GM19035 (cell line): ENCODE measurements at regions not wholly inside any gene's neighbourhood (a gene's known extent, or its start where the extent isn't known, plus 50 kb on each side); places are given as distances from the start of the nearest gene placed in this dataset.
"Not testable (repeated sequence)": the region's sequence is repeated elsewhere in the genome, so short reads cannot be mapped to it uniquely, and the experiment has no call there.

Experiments used
- ATAC-seq: cut with Tn5 transposase; IDR thresholded peaks from one replicate; pipeline ENCODE4 v1.9.1; 2021; ENCODE audit not compliant: unreplicated experiment

DNA sequence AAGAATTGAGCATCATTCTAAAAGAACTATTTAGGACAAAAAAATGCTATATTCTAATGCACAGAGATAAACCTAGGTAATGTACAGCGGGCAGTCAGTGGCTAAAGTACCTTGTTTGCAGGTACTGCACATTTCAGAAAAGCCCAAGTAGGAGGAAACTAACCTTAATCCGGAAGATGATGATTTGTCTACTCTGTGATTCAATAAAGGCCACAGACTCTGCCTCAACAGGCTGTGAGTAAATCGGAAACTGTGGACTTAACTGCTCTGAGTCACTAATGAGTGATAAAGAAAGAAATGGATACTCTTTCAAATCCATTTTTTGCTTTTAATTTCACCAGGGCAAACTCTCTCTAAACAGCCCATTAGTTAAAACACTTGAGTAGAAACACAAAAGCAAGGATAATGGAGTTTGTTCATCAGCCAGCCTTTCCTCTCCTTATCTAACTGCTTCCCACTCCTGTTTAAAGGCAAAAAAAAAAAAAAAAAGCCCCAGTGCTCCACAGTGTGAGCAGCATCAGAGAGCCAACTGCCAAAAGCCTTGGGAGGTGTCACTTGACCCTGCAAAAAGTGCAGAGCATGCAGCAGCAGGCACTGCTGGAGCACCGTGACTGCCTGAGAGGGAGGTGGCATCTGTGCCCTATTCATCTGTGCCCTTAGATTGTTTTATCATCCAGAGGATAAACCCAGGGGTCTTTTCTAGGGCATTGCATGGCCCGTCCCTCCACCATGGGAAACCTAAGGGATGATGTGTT is 187.7 kb downstream of the SATB1 start:
- ATAC-seq = peak; percentile 82

DNA sequence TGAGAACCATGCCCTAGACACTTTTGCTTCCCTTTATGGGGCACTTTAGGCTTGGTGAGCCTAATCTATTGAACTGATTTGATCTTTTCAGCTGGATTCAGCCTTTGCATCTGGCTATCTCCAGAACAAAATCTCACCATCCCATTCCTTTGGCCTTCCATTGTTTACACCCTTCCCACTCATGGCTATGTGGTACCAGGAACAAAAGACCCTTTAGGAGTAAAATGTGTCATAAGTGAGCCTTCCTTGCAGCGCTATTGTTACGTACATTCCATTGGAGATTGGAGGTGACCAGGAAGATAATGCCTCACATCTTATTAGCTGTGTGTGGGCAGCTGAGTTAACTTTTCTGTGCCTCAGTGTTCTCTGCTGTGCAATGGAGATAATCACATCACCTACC is 188.4 kb downstream of the SATB1 start:
- ATAC-seq = no peak

DNA sequence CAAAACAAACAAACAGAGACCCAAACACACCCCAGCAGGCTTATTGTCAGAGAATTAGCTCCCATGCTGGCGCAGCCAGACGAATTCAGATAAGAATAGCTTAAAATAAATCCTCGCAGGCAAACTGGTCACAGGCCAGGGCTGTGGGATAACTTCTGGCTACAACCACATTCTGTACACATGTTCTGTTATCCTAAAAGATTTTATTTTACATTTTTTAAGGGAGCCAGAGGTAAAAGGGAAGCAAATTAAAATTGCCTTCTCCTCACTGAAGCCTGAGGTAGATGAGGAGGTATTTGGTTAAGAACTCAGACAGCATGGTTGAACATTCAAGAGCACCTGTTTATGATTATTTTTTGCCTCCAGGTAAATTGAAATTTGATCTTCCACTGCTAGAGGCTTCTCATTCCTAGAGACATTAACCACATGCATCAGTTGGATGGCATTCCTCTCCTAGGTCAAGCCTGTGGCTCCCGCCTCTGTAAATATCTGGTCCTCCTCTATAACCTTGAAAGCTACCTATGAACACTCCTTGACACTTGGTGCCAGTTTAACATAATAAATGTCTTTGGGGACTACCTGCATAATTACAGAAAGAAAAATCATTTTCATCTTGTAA is 190.3 kb downstream of the SATB1 start:
- no peak for ATAC-seq

DNA sequence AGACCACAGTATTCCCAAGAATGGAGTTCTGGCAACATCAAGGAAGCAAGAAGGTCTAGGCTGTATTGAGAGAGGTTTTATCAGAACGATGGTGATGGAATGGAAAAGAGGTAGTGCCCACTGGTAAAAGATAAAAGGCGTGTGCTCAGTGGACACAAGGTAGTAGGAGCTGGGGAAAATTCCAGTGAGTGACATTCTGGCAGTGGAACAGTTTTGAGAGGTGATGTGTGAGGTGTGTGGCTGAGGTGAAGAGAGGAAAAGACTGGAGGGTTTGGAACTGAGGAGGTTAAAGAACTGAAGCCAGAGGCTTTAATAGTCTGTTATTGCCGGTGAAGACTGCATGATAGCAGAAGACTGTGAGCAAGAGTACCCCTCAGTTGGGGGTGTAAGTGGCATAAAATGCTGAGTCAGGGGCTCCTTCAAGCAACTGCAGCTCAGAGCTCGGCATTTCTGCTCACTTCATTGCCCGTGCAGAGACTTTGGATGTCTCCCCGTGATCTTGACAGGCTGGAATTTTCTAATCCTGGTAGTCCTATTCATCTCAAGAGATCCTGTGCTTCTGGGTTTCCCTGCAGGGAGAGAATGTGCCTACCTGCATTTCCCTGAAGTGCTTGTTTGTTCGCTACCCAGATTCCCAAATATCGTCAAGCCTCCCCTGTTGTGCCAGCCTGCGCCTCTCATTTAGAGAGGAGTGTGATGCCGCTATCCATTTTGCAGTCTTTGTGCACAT is 191.0 kb downstream of the SATB1 start:
- no peak for ATAC-seq

DNA sequence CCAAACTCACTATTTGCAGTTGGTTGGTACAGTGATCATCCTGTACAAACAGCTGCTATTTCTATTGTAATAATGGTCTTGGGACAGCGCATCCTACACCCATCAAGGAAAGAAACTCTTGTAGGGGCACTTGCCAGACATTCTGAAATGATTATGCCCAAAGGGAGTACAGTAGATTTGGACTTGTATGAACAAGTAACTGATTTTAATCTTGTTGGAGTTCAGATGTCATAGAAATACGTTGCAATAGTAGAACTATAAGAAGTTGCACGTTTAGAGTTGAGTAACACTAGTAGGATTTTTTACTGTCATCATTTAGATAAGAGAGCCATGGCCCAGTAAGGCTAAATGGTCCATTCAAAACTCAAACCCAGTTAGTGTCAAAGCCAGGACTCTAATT is 192.8 kb downstream of the SATB1 start:
- ATAC-seq = no peak

DNA sequence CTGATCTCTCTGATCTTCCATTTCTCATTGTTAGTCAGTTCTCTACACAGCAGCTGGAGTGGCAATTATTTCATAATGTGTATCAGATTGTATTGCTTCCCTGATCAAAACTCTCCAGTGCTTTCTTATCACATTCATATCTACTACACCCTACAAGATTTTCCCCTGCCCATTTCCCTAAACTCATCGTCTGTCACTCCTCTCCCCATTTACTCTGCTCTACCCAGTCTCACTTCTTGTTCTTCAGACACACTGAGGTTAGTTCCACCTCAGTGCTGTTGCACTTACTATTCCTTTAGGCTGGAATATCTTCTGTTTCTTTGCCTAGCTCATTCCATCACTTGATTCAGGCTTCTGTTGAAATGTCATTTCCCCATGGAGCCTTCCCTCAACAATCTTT is 197.1 kb downstream of the SATB1 start:
- ATAC-seq = no peak

DNA sequence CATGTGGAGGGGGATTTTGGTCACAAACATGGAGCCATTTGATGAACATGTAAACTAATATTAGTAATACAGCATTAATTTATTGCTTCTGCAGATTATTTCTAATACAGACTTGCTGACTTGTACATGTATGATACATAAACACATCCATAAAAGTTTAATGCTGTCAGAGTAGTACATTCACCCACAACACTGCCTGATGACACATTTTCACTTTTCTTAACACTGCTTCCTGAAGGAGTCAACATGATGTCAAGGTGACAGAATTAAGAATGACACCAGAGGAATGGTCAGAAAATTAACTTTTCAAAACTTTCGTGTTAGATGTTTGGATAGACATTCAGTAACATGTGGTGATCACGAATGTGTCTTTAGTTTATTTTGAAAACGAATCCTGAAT is 199.4 kb downstream of the SATB1 start:
- ATAC-seq = no peak

DNA sequence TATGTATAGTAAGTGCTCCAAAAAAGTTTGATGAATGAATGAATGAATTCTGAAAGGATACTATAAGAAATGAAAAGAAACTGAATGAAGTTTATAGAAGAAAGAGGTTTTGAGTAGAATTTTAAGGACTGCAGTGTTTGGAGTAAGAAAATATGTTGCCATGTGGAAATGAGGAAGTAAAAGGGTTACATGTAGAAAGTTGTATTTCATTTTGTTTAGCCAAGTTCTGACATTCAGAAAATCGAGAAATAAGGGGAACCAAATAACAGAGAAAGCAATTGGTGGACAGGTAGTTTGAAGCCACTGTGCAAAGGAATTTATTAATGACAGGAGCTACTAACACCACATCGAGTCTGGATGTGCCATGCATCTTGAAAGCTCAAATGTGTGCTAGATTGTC is 200.7 kb downstream of the SATB1 start:
- no peak for ATAC-seq

DNA sequence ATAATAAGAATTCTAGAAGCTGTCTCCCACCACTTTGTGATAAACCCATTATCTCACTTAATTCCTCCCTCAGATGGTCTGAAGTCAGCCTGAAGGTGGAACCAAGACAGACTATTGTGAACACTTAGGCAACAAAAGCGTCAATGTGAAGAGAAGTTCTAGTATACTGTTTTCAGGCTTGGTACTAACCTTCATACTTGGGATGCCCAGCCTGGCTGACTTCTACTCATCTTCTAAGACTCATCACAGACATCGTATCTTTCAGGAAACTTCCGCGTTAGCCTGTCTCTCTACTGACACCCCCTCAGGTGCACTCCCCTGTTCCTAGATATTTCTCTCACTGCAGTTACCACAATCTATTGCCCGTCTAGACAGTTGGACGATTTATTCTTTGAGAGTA is 201.2 kb downstream of the SATB1 start:
- ATAC-seq = peak; percentile 33

DNA sequence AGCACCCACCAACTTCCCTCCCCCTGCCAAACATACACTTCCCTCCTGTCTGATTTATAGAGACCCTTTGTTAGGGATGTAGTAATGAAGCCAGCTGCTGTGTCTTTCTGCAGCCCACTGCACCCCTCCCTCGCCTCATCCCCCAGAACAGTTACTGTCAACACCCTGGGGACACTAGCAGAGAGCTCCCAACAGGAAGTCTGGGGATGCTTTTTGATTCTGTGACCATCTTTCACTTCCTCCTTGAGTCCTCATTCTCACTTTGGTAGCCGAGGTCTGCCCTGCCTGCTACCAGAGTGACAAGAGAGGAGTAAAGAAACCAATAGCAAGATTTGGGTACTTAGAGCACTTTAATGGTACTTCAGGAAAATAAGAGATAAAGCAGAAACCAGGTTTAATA is 201.6 kb downstream of the SATB1 start:
- peak; percentile 99 for ATAC-seq

DNA sequence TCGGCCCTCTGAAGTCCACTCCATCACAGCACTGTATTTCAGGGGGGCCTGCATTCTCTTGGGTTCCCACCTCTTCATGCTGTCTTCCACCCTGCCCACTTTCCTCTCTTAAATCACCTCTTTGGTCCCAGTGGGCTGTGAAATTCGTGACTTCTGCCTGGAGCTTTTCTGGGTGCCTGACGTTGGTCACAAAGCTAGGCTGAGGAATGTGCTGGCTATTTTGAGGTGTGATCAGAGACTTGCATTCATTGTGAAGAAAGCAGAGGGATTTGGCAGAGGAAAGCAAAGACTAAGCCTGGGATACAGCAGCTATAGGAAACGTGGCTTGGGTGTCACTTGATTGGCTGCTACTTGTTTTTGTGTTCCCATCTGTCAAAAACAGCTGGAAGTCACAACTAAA is 202.5 kb downstream of the SATB1 start:
- ATAC-seq = no peak

DNA sequence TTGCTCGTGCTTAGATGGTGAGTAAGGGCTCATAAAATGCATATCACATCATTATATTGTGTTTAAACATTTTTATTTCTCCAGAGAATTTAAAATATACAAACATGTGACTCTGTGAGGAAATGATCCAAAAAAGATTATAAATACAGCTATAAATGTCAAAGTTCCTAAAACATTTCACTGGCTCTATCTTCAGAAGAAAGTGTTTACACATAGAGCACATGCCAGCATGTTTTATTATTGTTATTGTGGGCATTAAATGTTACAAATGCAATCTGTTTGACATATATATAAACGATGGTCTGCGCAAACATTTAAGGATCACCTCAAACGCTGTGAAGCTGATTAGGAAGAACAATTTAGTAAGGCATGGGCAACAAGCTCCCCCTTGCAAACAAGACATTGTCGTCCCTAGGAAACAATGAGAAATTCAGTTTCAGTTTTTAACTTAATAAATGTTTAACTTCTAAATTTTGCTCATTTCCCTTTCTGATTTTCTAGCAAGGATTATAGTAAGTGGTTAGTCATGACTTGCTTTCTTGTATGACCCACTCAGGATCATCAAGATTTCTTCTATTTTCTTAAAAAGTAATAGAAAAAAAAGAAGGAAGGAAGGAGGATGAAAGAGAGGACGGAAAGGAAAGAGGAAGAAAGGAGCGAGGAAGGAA is 207.5 kb downstream of the SATB1 start:
- ATAC-seq = no peak

DNA sequence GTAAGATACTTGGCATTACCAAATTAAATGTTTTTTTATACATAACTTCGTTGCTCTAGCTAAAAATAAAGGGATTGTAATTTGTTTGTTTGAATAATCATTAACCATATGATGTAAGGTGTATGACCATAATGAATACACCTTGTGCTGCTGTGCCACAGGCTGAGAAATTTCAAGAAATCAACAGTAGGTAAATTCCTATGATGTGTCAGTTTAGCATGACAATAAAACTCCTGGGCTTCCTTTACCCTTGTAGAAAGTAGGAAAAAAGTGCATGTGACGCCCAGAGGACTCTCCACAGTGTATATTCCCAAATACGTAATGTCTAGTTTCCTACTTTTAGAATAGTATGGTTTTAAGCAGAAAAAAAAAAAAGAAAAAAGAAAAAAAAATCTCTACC is 208.1 kb downstream of the SATB1 start:
- no peak for ATAC-seq

DNA sequence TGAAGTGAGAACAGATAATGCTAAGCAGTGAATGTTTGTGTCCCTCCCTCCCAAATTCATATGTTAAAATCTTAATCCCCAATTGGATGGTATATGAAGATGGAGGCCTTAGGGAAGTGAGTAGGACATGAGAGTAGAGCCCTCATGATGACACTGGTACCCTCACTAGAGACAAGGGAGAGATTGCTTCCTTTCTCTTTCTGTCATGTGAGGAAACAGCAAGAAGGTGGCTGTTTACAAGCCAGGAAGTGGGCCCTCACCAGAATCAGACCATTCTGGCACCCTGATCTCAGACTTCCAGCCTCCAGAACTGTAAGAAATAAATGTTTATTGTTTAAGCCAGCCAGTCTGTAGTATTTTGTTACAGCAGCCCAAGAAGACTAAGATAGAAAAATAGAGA is 209.5 kb downstream of the SATB1 start:
- ATAC-seq = no peak

DNA sequence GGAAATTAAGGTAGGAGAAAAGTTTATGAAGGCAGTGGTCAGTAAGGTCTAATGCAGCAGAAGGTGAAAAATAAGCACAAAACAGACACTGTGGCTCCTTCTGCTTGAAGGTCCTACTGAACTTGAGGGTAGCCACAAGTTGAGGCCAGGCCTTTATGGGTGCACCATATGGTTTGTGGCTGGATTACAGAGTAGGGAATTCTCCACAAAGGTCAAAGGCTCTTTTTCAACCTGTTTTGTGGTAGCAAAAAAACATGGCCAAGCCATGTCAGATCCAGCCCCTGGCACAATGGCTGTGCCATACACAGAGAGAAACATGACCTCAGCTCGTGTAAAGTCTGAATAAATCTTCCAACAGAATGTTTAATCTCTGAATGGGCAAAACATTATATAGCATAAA is 214.0 kb downstream of the SATB1 start:
- ATAC-seq = no peak

DNA sequence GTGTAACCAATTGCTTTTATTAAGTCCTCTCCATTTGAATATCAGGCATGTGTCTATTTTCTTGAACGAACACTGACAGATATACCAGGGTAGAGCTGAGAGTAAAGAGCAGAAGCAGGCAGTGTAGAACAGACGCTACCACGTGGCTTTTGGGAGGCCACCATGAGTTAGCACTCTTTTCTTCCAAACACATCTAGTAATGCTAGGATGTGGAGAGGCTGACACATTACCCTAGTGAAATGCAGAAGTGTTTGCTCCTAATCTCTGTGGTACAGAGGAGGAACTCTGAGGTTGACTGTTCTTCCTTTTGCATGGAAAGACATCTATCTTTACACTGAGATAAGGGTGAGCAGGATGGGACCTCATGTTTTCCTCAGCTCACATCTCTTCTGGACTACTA is 216.3 kb downstream of the SATB1 start:
- ATAC-seq = no peak

DNA sequence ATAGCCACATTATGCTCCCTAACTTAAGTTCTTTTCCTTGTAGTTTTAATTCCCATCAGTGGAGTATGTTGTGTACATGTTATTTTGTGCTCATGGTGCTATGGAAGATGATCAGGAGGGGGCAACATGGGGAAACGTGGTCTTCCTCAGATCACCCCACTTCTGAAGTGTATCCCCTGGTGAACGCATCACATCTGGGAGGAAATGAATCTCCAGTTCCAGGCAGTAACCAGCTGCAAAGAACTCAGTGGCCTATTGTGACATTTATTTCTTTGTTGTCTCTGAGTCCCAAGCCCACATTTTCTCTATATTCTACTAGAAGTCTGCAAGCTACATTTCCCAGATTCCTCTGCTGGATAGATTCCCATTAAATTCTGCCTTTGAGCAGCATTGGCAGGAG is 217.0 kb downstream of the SATB1 start:
- ATAC-seq = no peak

DNA sequence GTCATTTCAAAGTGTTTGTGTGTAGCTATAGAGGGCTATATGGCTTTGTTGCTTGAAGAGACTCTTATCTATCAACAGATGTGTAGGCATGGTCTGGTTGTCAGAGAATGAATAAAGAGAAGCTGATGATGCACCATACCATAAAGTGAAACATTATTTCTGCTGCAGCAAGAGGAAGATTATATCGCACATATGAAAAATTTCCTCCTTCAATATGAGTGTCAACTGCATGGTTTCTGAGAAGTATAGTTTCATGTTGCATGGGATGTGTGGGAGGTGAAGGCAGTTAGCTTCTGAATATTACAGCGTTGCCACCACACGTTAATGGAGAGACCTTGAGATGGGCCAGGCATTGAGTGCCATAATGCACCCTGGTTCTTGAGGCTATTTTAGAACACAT is 217.9 kb downstream of the SATB1 start:
- ATAC-seq = no peak

DNA sequence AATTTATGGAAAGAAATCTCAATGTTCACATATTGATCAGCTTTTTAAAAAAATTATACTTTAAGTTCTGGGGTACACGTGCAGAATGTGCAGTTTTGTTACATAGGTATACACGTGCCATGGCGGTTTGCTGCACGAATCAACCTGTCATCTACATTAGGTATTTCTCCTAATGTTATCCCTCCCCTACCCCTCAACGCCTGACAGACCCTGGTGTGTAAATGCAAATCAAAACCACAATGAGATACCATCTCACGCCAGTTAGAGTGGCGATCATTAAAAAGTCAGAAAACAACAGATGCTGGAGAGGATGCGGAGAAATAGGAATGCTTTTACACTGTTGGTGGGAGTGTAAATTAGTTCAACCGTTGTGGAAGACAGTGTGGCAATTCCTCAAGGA is 219.4 kb downstream of the SATB1 start:
- not testable (repeated sequence) for ATAC-seq

DNA sequence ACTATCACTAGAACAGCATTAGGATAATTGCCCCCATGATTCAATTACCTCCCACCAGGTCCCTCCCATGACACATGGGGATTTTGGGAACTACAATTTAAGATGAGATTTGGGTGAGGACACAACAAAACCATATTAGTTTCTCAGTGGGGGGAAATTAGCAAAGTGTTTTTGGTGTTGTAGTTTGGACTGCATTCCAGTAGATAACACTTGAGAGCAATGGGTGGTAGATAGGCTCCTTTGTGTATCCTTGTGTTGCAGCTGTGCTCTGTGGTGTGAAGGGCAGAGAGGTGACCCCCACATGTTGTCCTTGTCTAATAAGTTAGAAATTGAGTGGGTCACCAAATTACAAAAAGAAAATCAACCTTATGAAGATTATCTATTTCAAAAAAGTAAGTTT is 223.8 kb downstream of the SATB1 start:
- ATAC-seq = no peak

DNA sequence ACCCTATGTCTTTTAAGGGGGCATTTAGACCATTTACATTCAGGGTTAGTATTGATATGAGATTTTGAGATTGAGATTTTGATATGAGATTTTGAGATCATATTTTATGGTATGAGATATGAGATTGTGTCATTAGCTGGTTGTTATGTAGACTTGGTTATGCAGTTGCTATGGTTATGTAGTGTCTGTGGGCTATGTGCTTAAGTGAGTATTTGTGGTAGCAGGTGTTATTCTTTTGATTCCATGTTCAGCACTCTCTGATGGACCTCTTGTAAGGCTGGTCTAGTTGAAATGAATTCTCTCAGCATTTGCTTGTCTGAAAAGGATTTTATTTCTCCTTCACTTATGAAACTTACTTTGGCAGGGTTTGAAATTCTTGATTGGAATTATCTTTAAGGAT is 225.4 kb downstream of the SATB1 start:
- no peak for ATAC-seq

DNA sequence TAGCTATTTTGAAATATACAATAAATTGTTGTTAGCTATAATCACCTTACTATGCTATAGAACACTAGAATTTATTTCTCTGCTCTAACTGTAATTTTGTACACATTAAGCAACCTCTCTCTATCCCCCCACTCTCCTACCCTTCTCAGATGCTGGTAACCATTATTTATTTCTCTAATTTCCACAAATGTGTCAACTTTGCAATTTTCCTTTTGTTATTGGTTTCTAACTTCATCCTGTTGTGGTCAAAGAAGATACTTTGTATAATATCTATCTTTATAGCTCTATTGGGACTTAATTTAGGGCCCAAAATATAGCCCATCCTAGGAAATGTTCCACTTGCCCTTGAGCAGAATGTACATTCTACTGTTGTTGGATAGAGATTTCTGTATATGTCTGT is 229.3 kb downstream of the SATB1 start:
- no peak for ATAC-seq
